CD14-positive monocyte (primary cell): ENCODE measurements at regions not wholly inside any gene's neighbourhood (a gene's known extent, or its start where the extent isn't known, plus 50 kb on each side); places are given as distances from the start of the nearest gene placed in this dataset.

ENCODE experiments used
- DNase-seq, 3 donors: peaks; one replicate each; pipeline ENCODE4 v3.0.0-alpha.2; 2011 to 2022
- H2AFZ ChIP-seq: 2 replicates; pipeline ENCODE4 v1.6.0; 2012; ENCODE audit warnings: mild to moderate bottlenecking, low read depth, low read length, inconsistent platforms; ENCODE audit not compliant: insufficient read depth, poor library complexity, severe bottlenecking
- H3K27ac ChIP-seq, 2 donors: 1 replicate in 1 of 2; 2 replicates in 1 of 2; pipeline ENCODE4 v1.5.1; 2012 to 2013; ENCODE audit warnings: low read length in 2 of 2, control low read depth in 1 of 2, inconsistent platforms in 1 of 2, low read depth in 1 of 2, mild to moderate bottlenecking in 1 of 2
- H3K27me3 ChIP-seq, 2 donors: one replicate each; pipeline versions ENCODE4 v1.6.0 to v1.6.1; 2011 to 2013; ENCODE audit warnings: low read length in 2 of 2; ENCODE audit not compliant: control insufficient read depth in 2 of 2, insufficient read depth in 2 of 2
- H3K36me3 ChIP-seq, 2 donors: replicated peaks in 1 of 2; 1 replicate in 1 of 2; 2 replicates in 1 of 2; pipeline versions ENCODE4 v1.5.1 to v1.6.1; 2012 to 2013; ENCODE audit warnings: low read length in 2 of 2, control low read depth in 1 of 2, inconsistent platforms in 1 of 2, mild to moderate bottlenecking in 1 of 2; ENCODE audit not compliant: insufficient read depth in 2 of 2, control insufficient read depth in 1 of 2
- H3K4me1 ChIP-seq, 2 donors: 1 replicate in 1 of 2; 2 replicates in 1 of 2; pipeline versions ENCODE4 v1.5.1 to v1.6.1; 2012 to 2013; ENCODE audit warnings: low read length in 2 of 2, control low read depth in 1 of 2, inconsistent platforms in 1 of 2, mild to moderate bottlenecking in 1 of 2, moderate library complexity in 1 of 2; ENCODE audit not compliant: insufficient read depth in 2 of 2, control insufficient read depth in 1 of 2
- H3K4me2 ChIP-seq: replicated peaks from 2 replicates; pipeline ENCODE3; 2012; ENCODE audit warnings: low read length, moderate library complexity, mild to moderate bottlenecking; ENCODE audit not compliant: poor library complexity, severe bottlenecking; ENCODE audit errors: extremely low read depth
- H3K4me3 ChIP-seq, 3 experiments: fragments of 200-600 bp in 1 of 3; sonication (generic) in 1 of 3; replicated peaks in 1 of 3; 1 replicate in 2 of 3; 2 replicates in 1 of 3; pipeline ENCODE4 v1.5.1; 2011 to 2013; ENCODE audit warnings: low read length in 3 of 3, mild to moderate bottlenecking in 3 of 3, control low read depth in 2 of 3, low read depth in 2 of 3, inconsistent platforms in 1 of 3, moderate library complexity in 1 of 3
- H3K79me2 ChIP-seq: 2 replicates; pipeline ENCODE4 v1.6.0; 2012; ENCODE audit warnings: mild to moderate bottlenecking, control low read depth, inconsistent platforms, low read length, moderate library complexity; ENCODE audit not compliant: insufficient read depth
- H3K9ac ChIP-seq: 2 replicates; pipeline ENCODE4 v1.6.0; 2017; ENCODE audit warnings: low read length, mild to moderate bottlenecking; ENCODE audit not compliant: insufficient read depth, poor library complexity, severe bottlenecking
- H3K9me3 ChIP-seq, 2 donors: replicated peaks in 1 of 2; 1 replicate in 1 of 2; 2 replicates in 1 of 2; pipeline versions ENCODE4 v1.5.1 to v1.6.1; 2012 to 2013; ENCODE audit warnings: low read length in 2 of 2, control low read depth in 1 of 2; ENCODE audit not compliant: control insufficient read depth in 1 of 2, insufficient read depth in 1 of 2
- H4K20me1 ChIP-seq: 2 replicates; pipeline ENCODE4 v1.6.0; 2012; ENCODE audit warnings: mild to moderate bottlenecking, low read length, control low read depth, moderate library complexity; ENCODE audit not compliant: insufficient read depth
- H3K27ac Mint-ChIP-seq, 7 donors: one replicate each; pipeline ENCODE4 v1.8.0; 2020; ENCODE audit warnings: mild to moderate bottlenecking in 7 of 7, mixed read lengths in 7 of 7, moderate library complexity in 6 of 7, inconsistent platforms in 2 of 7
- H3K27me3 Mint-ChIP-seq, 3 donors: one replicate each; pipeline ENCODE4 v1.8.0; 2021 to 2022; ENCODE audit warnings: low read depth in 3 of 3, mild to moderate bottlenecking in 3 of 3, mixed read lengths in 3 of 3, moderate library complexity in 3 of 3, inconsistent platforms in 1 of 3
- H3K36me3 Mint-ChIP-seq, 2 donors: one replicate each; pipeline ENCODE4 v1.8.0; 2020; ENCODE audit warnings: mixed read lengths in 2 of 2, inconsistent platforms in 1 of 2, mild to moderate bottlenecking in 1 of 2
- H3K4me1 Mint-ChIP-seq: one replicate; pipeline ENCODE4 v1.8.0; 2020; ENCODE audit warnings: mild to moderate bottlenecking, mixed read lengths
- H3K4me3 Mint-ChIP-seq, 2 donors: one replicate each; pipeline ENCODE4 v1.8.0; 2020; ENCODE audit warnings: mild to moderate bottlenecking in 2 of 2, mixed read lengths in 2 of 2, moderate library complexity in 1 of 2
- H3K9me3 Mint-ChIP-seq, 7 donors: one replicate each; pipeline ENCODE4 v1.8.0; 2020 to 2022; ENCODE audit warnings: mixed read lengths in 7 of 7, mild to moderate bottlenecking in 6 of 7, moderate library complexity in 6 of 7, inconsistent platforms in 2 of 7
- WGBS: methylation state at CpG from one replicate; pipeline ENCODE4 v1.1.5; 2013; ENCODE audit warnings: missing lambda C conversion rate; ENCODE audit not compliant: insufficient coverage; 5-methylcytosine and 5-hydroxymethylcytosine counted together
- intact Hi-C, 2 donors: fragments of 100-400 bp; cut with micrococcal nuclease; formaldehyde crosslinking; loops; one replicate each; pipeline versions ENCODE4 v1.15.0 to v1.15.1; 2023
- TF ChIP-seq, protein P1 (sequence below): fragments of 200-600 bp; IDR thresholded peaks from one replicate; pipeline ENCODE4 v1.8.0; 2022; ENCODE audit warnings: antibody characterized with exemption, mild to moderate bottlenecking

DNA sequence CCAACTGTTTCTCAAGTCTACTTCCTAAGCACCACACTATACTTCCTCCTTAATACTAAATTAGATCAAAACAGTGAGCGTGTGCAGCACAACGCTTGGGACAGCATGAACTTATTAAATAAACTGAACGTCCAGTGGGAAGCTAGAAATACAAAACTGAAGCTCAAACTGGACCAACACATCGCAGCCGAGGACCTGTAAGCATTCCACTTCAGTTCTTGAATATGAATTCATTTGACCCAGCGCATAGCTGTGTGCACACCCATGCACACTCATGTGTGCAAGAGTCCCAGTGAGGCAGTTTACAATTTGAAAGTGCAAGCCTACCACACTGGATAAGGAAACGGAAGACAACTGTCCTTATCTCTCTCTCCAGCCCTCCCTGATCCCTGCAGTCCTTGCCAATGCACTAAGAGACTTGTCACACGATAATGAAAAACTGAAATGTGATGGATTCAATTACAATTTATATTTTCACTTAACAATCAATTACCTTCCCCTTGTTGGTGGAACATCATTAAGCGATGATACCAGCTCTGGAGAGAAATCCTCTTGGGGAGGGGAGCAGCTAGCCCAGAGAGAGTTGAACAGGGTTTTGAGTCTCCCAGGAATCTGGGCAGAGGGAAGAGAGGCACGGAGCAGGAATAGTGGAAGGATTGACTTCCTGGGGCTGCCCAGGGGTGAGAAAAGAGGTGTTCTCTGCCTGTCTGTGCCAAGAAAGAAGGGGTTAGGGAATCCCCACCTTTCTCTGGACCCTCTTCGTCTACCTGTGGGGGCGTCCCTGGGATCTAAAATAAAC, 186.5 kb upstream of the KLHL29 start:
- H3K4me1 Mint-ChIP-seq: no peaks in the 10 kb centered on the region
- H3K27ac Mint-ChIP-seq: no peak overlapping the region
- Histone ChIP-seq H2AFZ (no peak overlapping the region), H3K9me3 (peaks cover 6 to 12% of the 10 kb centered on the region in 2 donors), H3K4me2 (no peak overlapping the region), H4K20me1 (no peaks in the 10 kb centered on the region), H3K4me3 (no peak overlapping the region), H3K4me1 (no peaks in the 10 kb centered on the region), H3K36me3 (no peaks in the 10 kb centered on the region), H3K9ac (no peak overlapping the region), H3K27ac (no peak overlapping the region), H3K79me2 (no peaks in the 10 kb centered on the region), H3K27me3 (no peaks in the 10 kb centered on the region)
- 88% methylated on average over 9 of the region's 12 CpGs for WGBS
- TF ChIP-seq, protein P1, sequence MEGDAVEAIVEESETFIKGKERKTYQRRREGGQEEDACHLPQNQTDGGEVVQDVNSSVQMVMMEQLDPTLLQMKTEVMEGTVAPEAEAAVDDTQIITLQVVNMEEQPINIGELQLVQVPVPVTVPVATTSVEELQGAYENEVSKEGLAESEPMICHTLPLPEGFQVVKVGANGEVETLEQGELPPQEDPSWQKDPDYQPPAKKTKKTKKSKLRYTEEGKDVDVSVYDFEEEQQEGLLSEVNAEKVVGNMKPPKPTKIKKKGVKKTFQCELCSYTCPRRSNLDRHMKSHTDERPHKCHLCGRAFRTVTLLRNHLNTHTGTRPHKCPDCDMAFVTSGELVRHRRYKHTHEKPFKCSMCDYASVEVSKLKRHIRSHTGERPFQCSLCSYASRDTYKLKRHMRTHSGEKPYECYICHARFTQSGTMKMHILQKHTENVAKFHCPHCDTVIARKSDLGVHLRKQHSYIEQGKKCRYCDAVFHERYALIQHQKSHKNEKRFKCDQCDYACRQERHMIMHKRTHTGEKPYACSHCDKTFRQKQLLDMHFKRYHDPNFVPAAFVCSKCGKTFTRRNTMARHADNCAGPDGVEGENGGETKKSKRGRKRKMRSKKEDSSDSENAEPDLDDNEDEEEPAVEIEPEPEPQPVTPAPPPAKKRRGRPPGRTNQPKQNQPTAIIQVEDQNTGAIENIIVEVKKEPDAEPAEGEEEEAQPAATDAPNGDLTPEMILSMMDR: no peak
- H3K9me3 Mint-ChIP-seq: peaks cover 4 to 11% (median 8%) of the 10 kb centered on the region in 7 donors
- no peaks in the 10 kb centered on the region for H3K36me3 Mint-ChIP-seq
- H3K4me3 Mint-ChIP-seq: no peak overlapping the region
- no peak for DNase-seq
- intact Hi-C loops: no loop called here
- H3K27me3 Mint-ChIP-seq: no peaks in the 10 kb centered on the region

DNA sequence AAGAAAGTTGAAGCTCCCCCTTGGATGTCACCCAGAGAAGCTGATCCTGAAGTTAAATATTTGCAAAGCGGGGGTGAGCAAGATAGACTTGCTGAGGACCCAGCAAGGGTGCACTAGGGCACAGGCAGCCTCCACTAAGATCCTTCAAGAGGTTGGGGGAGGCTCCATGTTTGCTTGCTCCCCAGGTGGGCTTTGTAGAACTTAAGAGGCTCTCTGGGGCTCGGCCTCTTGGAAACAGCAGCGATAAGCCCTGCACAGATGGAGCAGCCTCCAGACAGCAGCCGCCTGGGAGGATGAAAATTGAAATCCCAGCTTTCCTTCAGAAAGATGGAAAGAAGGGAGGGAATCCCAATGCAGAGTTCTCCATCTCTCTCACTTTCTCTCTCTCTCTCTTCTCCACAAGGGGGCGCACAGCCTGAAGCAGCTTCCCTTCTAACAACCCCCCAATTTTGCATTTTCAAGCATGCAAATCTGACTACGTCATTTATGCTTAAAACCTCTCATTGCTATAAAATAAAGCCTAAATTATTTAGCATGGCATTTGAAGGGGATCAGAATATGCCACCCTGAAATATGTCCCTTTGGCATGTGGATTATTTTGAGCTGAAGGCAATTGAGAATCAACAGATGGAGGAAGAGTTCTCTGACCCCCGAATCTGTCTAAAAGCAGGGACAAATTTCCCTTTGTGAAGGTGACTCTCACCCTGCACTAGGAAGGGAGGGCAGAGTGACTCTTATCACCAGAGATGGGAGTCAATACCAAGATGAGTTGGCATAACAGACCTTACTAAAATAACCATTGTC, 185.7 kb upstream of the KLHL29 start:
- no peak overlapping the region for H3K4me3 Mint-ChIP-seq

More for the DNA sequence above, 185.7 kb upstream of the KLHL29 start:
- no peak overlapping the region for H3K9ac ChIP-seq
- Mint-ChIP-seq H3K27ac (no peak overlapping the region), H3K9me3 (peaks cover 3 to 12% (median 8%) of the 10 kb centered on the region in 7 donors), H3K4me1 (no peaks in the 10 kb centered on the region), H3K36me3 (no peaks in the 10 kb centered on the region), H3K27me3 (no peaks in the 10 kb centered on the region)
- no peak overlapping the region for H2AFZ ChIP-seq
- TF ChIP-seq, protein P1: peak; percentile 31
- H4K20me1 ChIP-seq: no peaks in the 10 kb centered on the region
- peaks cover 0 to 8% of the 10 kb centered on the region in 2 donors for H3K9me3 ChIP-seq
- H3K79me2 ChIP-seq: no peaks in the 10 kb centered on the region
- 71% methylated on average over 1 of the region's 7 CpGs for WGBS
- no peaks in the 10 kb centered on the region for H3K4me1 ChIP-seq
- no peak overlapping the region for H3K4me3 ChIP-seq
- H3K27me3 ChIP-seq: no peaks in the 10 kb centered on the region
- no peak for DNase-seq
- no peak overlapping the region for H3K27ac ChIP-seq
- no peak overlapping the region for H3K4me2 ChIP-seq
- no peaks in the 10 kb centered on the region for H3K36me3 ChIP-seq
- intact Hi-C loops: no loop called here
